ENCODE measurements at regions not wholly inside any gene's neighbourhood (a gene's known extent, or its start where the extent isn't known, plus 50 kb on each side); places are given as distances from the start of the nearest gene placed in this dataset.

DNA sequence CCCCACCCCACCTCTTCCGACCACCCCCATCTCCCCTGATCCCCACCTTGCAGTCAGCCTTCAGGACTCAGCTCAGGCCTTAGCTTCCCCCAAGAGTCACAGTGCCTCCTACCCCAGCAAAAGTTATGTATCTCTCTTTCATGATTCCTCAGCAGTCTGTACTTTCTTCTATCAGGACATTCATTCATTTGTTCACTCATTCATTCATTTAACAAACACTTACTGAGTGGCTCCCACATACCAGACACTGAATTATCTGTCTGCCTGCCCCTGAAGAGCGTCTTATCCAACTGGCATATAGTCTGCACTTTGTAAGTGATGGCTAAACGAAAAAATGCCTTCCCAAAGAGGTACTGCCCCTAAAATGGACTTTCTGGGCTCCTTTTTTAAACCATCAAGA lies 114.4 kb upstream of the SLC35F3 start:
- TF ChIP-seq POLR2A (IDR thresholded peaks at IDR 0.05; ENCODE audit: low read length) (no peak), GATA1 (IDR thresholded peaks at IDR 0.05; ENCODE audit: low read depth, low read length) (no peak)
